ENCODE measurements at regions not wholly inside any gene's neighbourhood (a gene's known extent, or its start where the extent isn't known, plus 50 kb on each side); places are given as distances from the start of the nearest gene placed in this dataset.
"Not testable (repeated sequence)": the region's sequence is repeated elsewhere in the genome, so short reads cannot be mapped to it uniquely, and the experiment has no call there.

- peak; percentile 46 for DNase-seq (ENCODE audit: low spot score)
Observed at GRCh38 chr10:9294865-9295264, 1240.4 kb downstream of the GATA3 start.

- DNase-seq (ENCODE audit: low spot score) = no peak
Observed at GRCh38 chr10:9296190-9296589, 1241.7 kb downstream of the GATA3 start.

- no peak for DNase-seq (ENCODE audit: low spot score)
Observed at GRCh38 chr10:9297580-9297979, 1243.1 kb downstream of the GATA3 start.

- no peak for DNase-seq (ENCODE audit: low spot score)
Observed at GRCh38 chr10:9299966-9300365, 1245.5 kb downstream of the GATA3 start.

GRCh38 chr10:9301148-9301547 lies 1246.7 kb downstream of the GATA3 start:
- DNase-seq (ENCODE audit: low spot score) = peak; percentile 24

GRCh38 chr10:9301554-9301953 lies 1247.1 kb downstream of the GATA3 start:
- no peak for DNase-seq (ENCODE audit: low spot score)

GRCh38 chr10:9302140-9302746 lies 1247.8 kb downstream of the GATA3 start:
- peak; percentile 72 for DNase-seq (ENCODE audit: low spot score)

GRCh38 chr10:9305018-9305655 lies 1250.6 kb downstream of the GATA3 start:
- peak; percentile 49 for DNase-seq (ENCODE audit: low spot score)

- DNase-seq (ENCODE audit: low spot score) = no peak
Observed at GRCh38 chr10:9311702-9312499, 1257.4 kb downstream of the GATA3 start.

- DNase-seq (ENCODE audit: low spot score) = no peak
Observed at GRCh38 chr10:9315292-9315691, 1260.8 kb downstream of the GATA3 start.

- peak; percentile 69 for DNase-seq (ENCODE audit: low spot score)
Observed at GRCh38 chr10:9331583-9332008, 1277.1 kb downstream of the GATA3 start.

GRCh38 chr10:9334270-9334669 lies 1279.8 kb downstream of the GATA3 start:
- DNase-seq (ENCODE audit: low spot score) = no peak

GRCh38 chr10:9339716-9340115 lies 1285.2 kb downstream of the GATA3 start:
- DNase-seq (ENCODE audit: low spot score) = no peak

GRCh38 chr10:9342885-9343570 lies 1288.5 kb downstream of the GATA3 start:
- peak; percentile 60 for DNase-seq (ENCODE audit: low spot score)

GRCh38 chr10:9347933-9348332 lies 1293.4 kb downstream of the GATA3 start:
- DNase-seq (ENCODE audit: low spot score) = not testable (repeated sequence)

- no peak for DNase-seq (ENCODE audit: low spot score)
Observed at GRCh38 chr10:9357471-9357870, 1303.0 kb downstream of the GATA3 start.

- DNase-seq (ENCODE audit: low spot score) = no peak
Observed at GRCh38 chr10:9362721-9363120, 1308.2 kb downstream of the GATA3 start.

GRCh38 chr10:9379183-9379582 lies 1324.7 kb downstream of the GATA3 start:
- DNase-seq (ENCODE audit: low spot score) = no peak

GRCh38 chr10:9381733-9382532 lies 1327.4 kb downstream of the GATA3 start:
- no peak for DNase-seq (ENCODE audit: low spot score)

- DNase-seq (ENCODE audit: low spot score) = no peak
Observed at GRCh38 chr10:9382533-9382866, 1328.0 kb downstream of the GATA3 start.

GRCh38 chr10:9390516-9390915 lies 1336.0 kb downstream of the GATA3 start:
- no peak for DNase-seq (ENCODE audit: low spot score)

All from NAMALWA (cell line).